Thyroid gland (tissue), 4 donors: ENCODE measurements at regions not wholly inside any gene's neighbourhood (a gene's known extent, or its start where the extent isn't known, plus 50 kb on each side); places are given as distances from the start of the nearest gene placed in this dataset.

Experiments used
- CTCF ChIP-seq, 6 experiments: fragments of 200-600 bp in 3 of 6; fragments of 450-650 bp in 3 of 6; sonication (generic) in 3 of 6; IDR thresholded peaks; one replicate each; pipeline ENCODE4 v1.5.1; 2016 to 2019; ENCODE audit warnings: antibody characterized with exemption in 6 of 6, mild to moderate bottlenecking in 2 of 6, inconsistent platforms in 1 of 6, moderate library complexity in 1 of 6
- POLR2A ChIP-seq, 2 donors: fragments of 450-650 bp; IDR thresholded peaks; one replicate each; pipeline ENCODE4 v1.6.1; 2017; ENCODE audit warnings: antibody characterized with exemption in 2 of 2, mild to moderate bottlenecking in 2 of 2, moderate library complexity in 1 of 2

GRCh38 chr3:88811096-88811495 is 296.3 kb upstream of the EPHA3 start:
- TF ChIP-seq CTCF (IDR thresholded peaks at IDR 0.05) (no peak), POLR2A (IDR thresholded peaks at IDR 0.05) (no peak)
